ENCODE measurements at regions not wholly inside any gene's neighbourhood (a gene's known extent, or its start where the extent isn't known, plus 50 kb on each side); places are given as distances from the start of the nearest gene placed in this dataset.

GRCh38 chr15:38154255-38154654 is 98.4 kb upstream of the SPRED1 start:
- H3K4me3 ChIP-seq (ENCODE audit: low read depth, low read length) = no peak overlapping the region
- no peaks in the 10 kb centered on the region for H3K36me3 ChIP-seq (ENCODE audit: control insufficient read depth, insufficient read depth, low read length)
- H3K27me3 ChIP-seq (ENCODE audit: control insufficient read depth, insufficient read depth, low read length) = no peaks in the 10 kb centered on the region
- DNase-seq (ENCODE audit: low read depth) = no peak
- FAIRE-seq = no peak
- TF ChIP-seq CTCF (IDR thresholded peaks at IDR 0.05; ENCODE audit: insufficient read depth, low read length, severe bottlenecking) = no peak

GRCh38 chr15:38154837-38155236 is 97.8 kb upstream of the SPRED1 start:
- DNase-seq (ENCODE audit: low read depth) = no peak
- Histone ChIP-seq H3K27me3 (ENCODE audit: control insufficient read depth, insufficient read depth, low read length) (no peaks in the 10 kb centered on the region), H3K36me3 (ENCODE audit: control insufficient read depth, insufficient read depth, low read length) (no peaks in the 10 kb centered on the region), H3K4me3 (ENCODE audit: low read depth, low read length) (no peak overlapping the region)
- FAIRE-seq = no peak
- no peak for TF ChIP-seq CTCF (IDR thresholded peaks at IDR 0.05; ENCODE audit: insufficient read depth, low read length, severe bottlenecking)

GRCh38 chr15:38163658-38164057 is 89.0 kb upstream of the SPRED1 start:
- DNase-seq (ENCODE audit: low read depth) (no peak), FAIRE-seq (no peak)
- Histone ChIP-seq H3K4me3 (ENCODE audit: low read depth, low read length) (no peak overlapping the region), H3K27me3 (ENCODE audit: control insufficient read depth, insufficient read depth, low read length) (no peaks in the 10 kb centered on the region), H3K36me3 (ENCODE audit: control insufficient read depth, insufficient read depth, low read length) (no peaks in the 10 kb centered on the region)
- no peak for TF ChIP-seq CTCF (IDR thresholded peaks at IDR 0.05; ENCODE audit: insufficient read depth, low read length, severe bottlenecking)

- no peak for TF ChIP-seq CTCF (IDR thresholded peaks at IDR 0.05; ENCODE audit: insufficient read depth, low read length, severe bottlenecking)
- FAIRE-seq = no peak
These were observed 88.6 kb upstream of the SPRED1 start for GRCh38 chr15:38164061-38164460.

GRCh38 chr15:38164507-38164906 is 88.1 kb upstream of the SPRED1 start:
- Histone ChIP-seq H3K27me3 (ENCODE audit: control insufficient read depth, insufficient read depth, low read length) (no peaks in the 10 kb centered on the region), H3K36me3 (ENCODE audit: control insufficient read depth, insufficient read depth, low read length) (no peaks in the 10 kb centered on the region), H3K4me3 (ENCODE audit: low read depth, low read length) (no peak overlapping the region)
- peak; percentile 58 for FAIRE-seq
- no peak for TF ChIP-seq CTCF (IDR thresholded peaks at IDR 0.05; ENCODE audit: insufficient read depth, low read length, severe bottlenecking)
- DNase-seq (ENCODE audit: low read depth) = no peak

More at GRCh38 chr15:38164061-38164460, 88.6 kb upstream of the SPRED1 start:
- DNase-seq (ENCODE audit: low read depth) = no peak
- no peaks in the 10 kb centered on the region for H3K36me3 ChIP-seq (ENCODE audit: control insufficient read depth, insufficient read depth, low read length)
- no peaks in the 10 kb centered on the region for H3K27me3 ChIP-seq (ENCODE audit: control insufficient read depth, insufficient read depth, low read length)
- H3K4me3 ChIP-seq (ENCODE audit: low read depth, low read length) = no peak overlapping the region

GRCh38 chr15:38168467-38169070 is 84.1 kb upstream of the SPRED1 start:
- TF ChIP-seq CTCF (IDR thresholded peaks at IDR 0.05; ENCODE audit: insufficient read depth, low read length, severe bottlenecking) = no peak
- FAIRE-seq = no peak
- Histone ChIP-seq H3K4me3 (ENCODE audit: low read depth, low read length) (no peak overlapping the region), H3K36me3 (ENCODE audit: control insufficient read depth, insufficient read depth, low read length) (no peaks in the 10 kb centered on the region), H3K27me3 (ENCODE audit: control insufficient read depth, insufficient read depth, low read length) (no peaks in the 10 kb centered on the region)
- no peak for DNase-seq (ENCODE audit: low read depth)
